GM19468 (cell line): ENCODE measurements at regions not wholly inside any gene's neighbourhood (a gene's known extent, or its start where the extent isn't known, plus 50 kb on each side); places are given as distances from the start of the nearest gene placed in this dataset.
"Not testable (repeated sequence)": the region's sequence is repeated elsewhere in the genome, so short reads cannot be mapped to it uniquely, and the experiment has no call there.

Experiments used
- ATAC-seq: cut with Tn5 transposase; IDR thresholded peaks from one replicate; pipeline ENCODE4 v1.9.1; 2021; ENCODE audit warnings: mild to moderate bottlenecking, moderate library complexity, moderate number of reproducible peaks; ENCODE audit not compliant: unreplicated experiment; ENCODE audit errors: extremely low read depth

DNA sequence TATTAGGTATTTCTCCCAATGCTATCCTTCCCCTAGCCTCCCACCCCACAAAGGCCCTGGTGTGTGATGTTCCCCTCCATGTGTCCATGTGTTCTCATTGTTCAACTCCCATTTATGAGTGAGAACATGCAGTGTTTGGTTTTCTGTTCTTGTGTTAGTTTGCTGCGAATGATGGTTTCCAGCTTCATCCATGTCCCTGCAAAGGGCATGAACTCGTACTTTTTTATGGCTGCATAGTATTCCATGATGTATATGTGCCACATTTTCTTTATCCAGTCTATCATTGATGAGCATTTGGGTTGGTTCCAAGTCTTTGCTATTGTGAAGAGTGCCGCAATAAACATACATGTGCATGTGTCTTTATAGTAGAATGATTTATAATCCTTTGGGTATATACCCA lies 309.9 kb downstream of the PHF14 start:
- not testable (repeated sequence) for ATAC-seq

- ATAC-seq: no peak
These were observed 317.2 kb downstream of the PHF14 start for GRCh38 chr7:11290863-11291262.

DNA sequence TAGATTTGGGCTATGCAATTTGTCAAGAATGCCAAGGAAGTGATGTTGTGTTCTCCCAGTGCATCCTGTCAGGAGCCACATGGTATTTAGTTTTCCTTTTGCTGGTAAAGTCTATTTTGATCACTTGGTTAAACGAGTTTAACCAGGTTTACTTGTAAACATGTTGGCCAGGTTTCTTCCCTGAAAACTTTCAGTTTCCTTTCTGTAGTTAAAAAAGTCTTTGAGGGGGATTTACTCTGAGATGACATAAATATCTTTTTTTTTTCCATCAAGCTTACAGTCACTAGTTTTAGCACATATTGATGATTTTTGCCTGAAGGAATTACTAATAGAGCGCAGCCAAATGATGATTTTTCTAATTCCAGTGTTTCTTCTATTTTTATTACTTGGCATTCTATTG lies 320.5 kb downstream of the PHF14 start:
- no peak for ATAC-seq

DNA sequence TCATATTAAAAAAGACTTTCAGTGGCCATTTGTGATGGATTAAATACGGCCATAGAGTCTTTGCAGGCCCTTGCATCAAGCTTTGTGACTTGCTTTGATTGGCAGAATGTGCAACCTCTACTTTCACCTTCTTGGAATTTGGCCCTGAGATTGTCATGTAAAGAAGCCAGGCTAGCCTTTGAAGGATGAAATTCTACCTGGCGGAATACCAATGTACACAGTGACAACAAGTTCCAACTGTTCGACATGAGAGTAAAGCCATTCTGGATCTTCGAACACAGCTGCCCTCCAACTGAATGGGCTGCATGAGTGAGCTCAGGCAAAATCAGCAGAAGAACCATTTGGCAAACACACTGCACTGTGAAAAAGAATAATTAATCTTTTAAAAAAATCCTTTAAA lies 321.3 kb downstream of the PHF14 start:
- no peak for ATAC-seq

DNA sequence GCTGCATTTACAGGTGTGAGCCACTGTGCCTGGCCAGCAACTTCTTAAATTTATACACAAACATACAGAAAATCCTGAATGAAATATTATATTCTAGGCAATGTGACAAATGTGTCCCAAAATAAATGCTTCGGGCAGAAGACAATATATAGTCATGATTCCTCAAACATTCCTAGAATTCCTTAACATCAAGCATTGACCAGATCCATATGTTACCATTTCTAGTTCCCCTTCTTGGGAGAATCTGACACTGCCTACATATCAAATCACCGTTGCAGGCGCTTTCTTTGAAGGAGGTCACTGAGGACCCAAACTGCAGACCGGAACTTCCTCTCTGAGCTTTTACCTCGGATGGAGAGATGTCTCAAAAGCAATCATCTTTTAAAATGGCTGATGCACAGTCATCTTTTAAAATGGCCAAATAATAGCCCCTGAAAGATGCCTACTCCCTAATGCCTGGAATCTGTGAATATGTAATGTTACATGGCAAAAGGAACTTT lies 323.5 kb downstream of the PHF14 start:
- ATAC-seq: no peak

DNA sequence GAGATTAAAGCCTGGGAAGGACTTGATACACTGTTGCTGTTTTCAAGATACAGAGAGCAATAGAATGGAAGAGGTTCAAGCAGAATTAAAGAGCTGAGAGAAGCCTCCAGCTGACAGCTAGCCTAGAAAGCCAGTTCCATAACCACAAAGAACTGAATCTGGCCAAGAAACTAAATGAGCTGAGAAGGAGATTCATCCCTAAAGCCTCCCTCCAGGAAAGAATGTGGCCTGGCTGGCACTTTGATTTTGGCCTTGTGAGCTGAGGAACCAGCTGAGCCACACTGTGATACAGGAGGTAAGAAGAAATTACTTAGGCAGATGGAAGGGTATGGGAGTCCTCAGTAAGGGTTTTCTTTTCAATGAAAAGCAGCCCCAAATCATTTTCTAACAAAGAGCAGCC lies 324.1 kb downstream of the PHF14 start:
- no peak for ATAC-seq

- ATAC-seq: no peak
These were observed 324.5 kb downstream of the PHF14 start for GRCh38 chr7:11298220-11298619.

GRCh38 chr7:11300241-11300640 lies 326.6 kb downstream of the PHF14 start:
- no peak for ATAC-seq

DNA sequence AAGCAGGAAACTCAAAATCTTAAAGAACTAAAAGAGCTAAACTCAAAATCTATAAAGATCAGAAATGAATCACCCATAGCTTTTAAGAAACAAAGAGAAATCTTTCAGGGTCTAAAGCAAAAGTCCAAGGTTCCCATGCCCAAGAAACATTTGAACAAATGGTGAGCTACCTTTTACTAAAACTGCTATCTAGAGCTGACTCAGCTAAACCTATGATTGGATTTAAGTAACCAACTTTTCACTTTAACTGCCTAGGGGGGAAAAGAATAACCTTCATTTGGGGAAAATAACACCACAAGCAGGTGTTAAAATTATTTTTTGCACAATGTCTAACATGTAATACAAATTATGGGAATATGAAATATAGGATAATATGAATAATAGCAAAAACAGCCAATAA lies 328.4 kb downstream of the PHF14 start:
- ATAC-seq: no peak

- no peak for ATAC-seq
These were observed 340.1 kb downstream of the PHF14 start for GRCh38 chr7:11313801-11314200.

DNA sequence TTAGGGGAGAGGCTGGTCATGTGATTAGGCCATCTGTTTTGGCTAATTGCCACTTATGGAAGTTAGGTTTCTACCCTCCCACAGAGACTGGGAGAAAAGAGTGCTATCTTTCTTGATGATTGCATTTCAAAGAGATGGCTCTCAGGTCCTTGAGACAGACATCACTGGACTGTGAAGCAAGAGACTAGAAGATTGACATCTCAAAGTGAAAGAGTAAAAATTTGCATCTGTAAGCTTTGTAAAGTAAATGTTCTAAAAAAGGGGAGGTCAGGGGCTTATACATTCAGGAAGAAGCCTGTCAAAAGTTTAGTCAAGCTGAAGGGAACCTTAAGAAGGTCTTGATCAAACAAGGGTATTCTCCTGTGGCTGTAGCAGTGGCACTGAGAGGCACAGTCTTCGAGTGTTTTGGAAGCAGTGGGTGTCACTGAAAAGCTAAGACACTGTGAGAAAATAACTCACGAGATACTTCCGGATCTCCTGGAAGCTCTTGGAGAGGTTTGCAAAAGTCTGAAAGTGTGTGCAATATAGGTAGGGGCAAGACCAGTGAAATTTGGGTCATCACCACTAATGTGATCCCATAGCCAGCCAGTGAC lies 342.1 kb downstream of the PHF14 start:
- peak; percentile 17 for ATAC-seq

DNA sequence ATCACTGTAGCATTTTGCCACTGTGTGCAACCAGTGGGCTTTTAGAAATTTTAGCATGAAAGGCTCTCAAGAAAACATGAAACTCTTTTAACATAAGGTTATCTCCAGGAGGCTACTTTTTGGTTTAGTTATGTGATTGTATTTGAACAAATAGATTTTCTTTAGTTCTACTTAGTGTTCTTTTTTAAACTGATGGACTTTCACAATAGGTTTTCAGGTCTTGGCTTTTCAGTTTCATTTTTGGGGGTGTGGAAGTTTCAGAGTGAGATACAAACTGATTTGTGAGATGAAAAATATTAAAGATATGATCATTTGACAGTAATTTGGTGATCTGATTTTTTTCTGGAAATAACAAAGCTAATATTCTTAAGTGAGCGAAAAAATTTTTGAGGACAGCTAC lies 344.1 kb downstream of the PHF14 start:
- peak; percentile 53 for ATAC-seq

DNA sequence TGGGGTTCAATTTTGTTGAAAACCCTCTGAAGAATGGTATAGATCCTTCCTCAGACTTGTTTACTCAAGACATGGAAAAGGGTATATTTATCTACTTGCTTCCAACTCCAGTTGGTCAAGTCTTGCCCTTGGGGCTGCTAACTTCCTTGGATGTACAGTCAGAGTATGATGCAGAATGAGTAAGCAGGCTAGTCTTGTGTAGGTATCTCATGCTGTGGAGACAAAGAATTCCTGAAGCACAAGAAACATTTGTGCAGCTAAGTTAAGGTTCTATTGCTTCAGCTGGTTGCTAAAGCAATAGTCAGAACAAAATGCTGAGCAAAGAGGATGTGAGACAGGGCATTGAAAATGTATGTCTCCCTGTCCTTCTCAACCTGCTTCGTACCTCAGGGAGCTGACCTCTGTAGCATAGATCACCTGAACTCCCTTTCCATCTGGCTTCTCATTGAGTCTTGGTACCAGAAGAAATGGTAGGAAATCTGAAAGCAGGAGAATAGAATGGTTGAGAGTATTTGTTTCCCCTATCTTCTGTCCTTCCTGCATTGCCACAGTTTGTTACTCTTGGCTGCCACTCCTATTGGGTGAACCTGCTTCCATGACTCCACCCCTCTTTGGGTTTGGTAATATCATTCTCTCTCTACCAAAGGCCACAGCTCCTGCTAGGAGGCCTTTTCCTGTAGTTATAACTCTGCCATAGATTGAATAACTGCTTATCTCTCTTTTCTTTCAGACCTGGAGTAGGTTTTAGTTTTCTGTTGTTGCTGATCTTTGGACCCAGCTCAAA lies 346.0 kb downstream of the PHF14 start:
- ATAC-seq: no peak
